ENCODE measurements at regions not wholly inside any gene's neighbourhood (a gene's known extent, or its start where the extent isn't known, plus 50 kb on each side); places are given as distances from the start of the nearest gene placed in this dataset.

- ATAC-seq (no peak), DNase-seq (no peak)
- no peak for TF ChIP-seq CTCF (IDR thresholded peaks at IDR 0.05)
- Histone ChIP-seq H3K4me3 (no peak overlapping the region), H3K27ac (no peak overlapping the region), H3K36me3 (ENCODE audit: insufficient read depth in 1 of 2, low read depth in 1 of 2) (no peaks in the 10 kb centered on the region), H3K9me3 (peaks cover 4% of the 10 kb centered on the region), H3K4me1 (no peaks in the 10 kb centered on the region), H3K27me3 (ENCODE audit: insufficient read depth in 3 of 3, low read length in 2 of 3) (no peaks in the 10 kb centered on the region)
- intact Hi-C loops (cut with DNase I), result no loop called here
- WGBS, 3 donors, result 33 to 39% (median 35%) methylated on average over 4 of the region's 4 CpGs
Observed at GRCh38 chr17:69928611-69929010, 146.4 kb upstream of the KCNJ16 start.

GRCh38 chr17:69936996-69937395 lies 138.0 kb upstream of the KCNJ16 start:
- Histone ChIP-seq H3K27me3 (ENCODE audit: insufficient read depth in 3 of 3, low read length in 2 of 3) (no peaks in the 10 kb centered on the region), H3K4me1 (no peaks in the 10 kb centered on the region), H3K4me3 (no peak overlapping the region), H3K36me3 (ENCODE audit: insufficient read depth in 1 of 2, low read depth in 1 of 2) (no peaks in the 10 kb centered on the region), H3K27ac (no peak overlapping the region), H3K9me3 (no peaks in the 10 kb centered on the region)
- ATAC-seq (no peak), DNase-seq (no peak)
- WGBS, 3 donors, result 64 to 97% (median 94%) methylated on average over 3 of the region's 3 CpGs
- no peak for TF ChIP-seq CTCF (IDR thresholded peaks at IDR 0.05)
- intact Hi-C loops (cut with DNase I), result no loop called here

GRCh38 chr17:69943058-69943457 lies 132.0 kb upstream of the KCNJ16 start:
- peaks cover 18% of the 10 kb centered on the region for H3K4me1 ChIP-seq
- intact Hi-C loops (cut with DNase I), result no loop called here

GRCh38 chr17:69944406-69944805 lies 130.6 kb upstream of the KCNJ16 start:
- intact Hi-C loops (cut with DNase I), result no loop called here

More at GRCh38 chr17:69943058-69943457, 132.0 kb upstream of the KCNJ16 start:
- no peaks in the 10 kb centered on the region for H3K27me3 ChIP-seq (ENCODE audit: insufficient read depth in 3 of 3, low read length in 2 of 3)
- H3K9me3 ChIP-seq, result no peaks in the 10 kb centered on the region
- DNase-seq, result no peak
- no peak overlapping the region for H3K27ac ChIP-seq
- H3K36me3 ChIP-seq (ENCODE audit: insufficient read depth in 1 of 2, low read depth in 1 of 2), result no peaks in the 10 kb centered on the region
- TF ChIP-seq CTCF (IDR thresholded peaks at IDR 0.05), result no peak
- ATAC-seq, result no peak
- no peak overlapping the region for H3K4me3 ChIP-seq

More at GRCh38 chr17:69944406-69944805, 130.6 kb upstream of the KCNJ16 start:
- no peak for TF ChIP-seq CTCF (IDR thresholded peaks at IDR 0.05)
- Histone ChIP-seq H3K4me3 (no peak overlapping the region), H3K27ac (no peak overlapping the region), H3K4me1 (peaks cover 18% of the 10 kb centered on the region), H3K27me3 (ENCODE audit: insufficient read depth in 3 of 3, low read length in 2 of 3) (no peaks in the 10 kb centered on the region), H3K9me3 (no peaks in the 10 kb centered on the region), H3K36me3 (ENCODE audit: insufficient read depth in 1 of 2, low read depth in 1 of 2) (no peaks in the 10 kb centered on the region)
- ATAC-seq, result no peak
- 94 to 98% (median 96%) methylated on average over 5 of the region's 5 CpGs for WGBS, 3 donors
- DNase-seq, result no peak

Data from psoas muscle (tissue), 7 donors.